ENCODE measurements at regions not wholly inside any gene's neighbourhood (a gene's known extent, or its start where the extent isn't known, plus 50 kb on each side); places are given as distances from the start of the nearest gene placed in this dataset.
A peak's percentile ranks its signal among the peaks of the same experiment; 100 is the strongest.

DNA sequence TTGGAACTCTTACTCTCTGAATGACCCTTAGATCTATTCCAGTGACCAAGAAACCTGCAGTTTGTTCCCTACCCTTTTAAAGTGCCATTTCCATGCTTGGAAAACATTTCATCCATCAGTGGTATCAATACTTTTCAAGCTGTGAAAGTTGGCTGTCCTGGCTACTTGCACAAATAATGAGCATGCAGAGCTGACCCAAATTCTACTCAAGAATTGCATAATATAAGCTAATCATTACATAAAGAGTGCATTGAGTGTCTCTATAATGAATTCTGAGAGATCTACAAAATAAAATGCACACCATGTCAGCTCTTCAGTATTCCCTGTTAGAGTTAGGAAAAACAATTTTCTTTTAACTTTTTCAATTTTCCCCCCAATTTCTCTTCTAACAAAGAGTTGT, 181.3 kb upstream of the HS3ST5 start:
- DNase-seq (ENCODE audit: low read depth, low spot score): no peak
- TF ChIP-seq CTCF (IDR thresholded peaks at IDR 0.05; ENCODE audit: low read depth, low read length): no peak
- in situ Hi-C loops (cut with HindIII; ENCODE audit: low sequenced_read_pairs): no loop called here
- H3K4me3 ChIP-seq (ENCODE audit: low read depth, low read length): no peak overlapping the region

DNA sequence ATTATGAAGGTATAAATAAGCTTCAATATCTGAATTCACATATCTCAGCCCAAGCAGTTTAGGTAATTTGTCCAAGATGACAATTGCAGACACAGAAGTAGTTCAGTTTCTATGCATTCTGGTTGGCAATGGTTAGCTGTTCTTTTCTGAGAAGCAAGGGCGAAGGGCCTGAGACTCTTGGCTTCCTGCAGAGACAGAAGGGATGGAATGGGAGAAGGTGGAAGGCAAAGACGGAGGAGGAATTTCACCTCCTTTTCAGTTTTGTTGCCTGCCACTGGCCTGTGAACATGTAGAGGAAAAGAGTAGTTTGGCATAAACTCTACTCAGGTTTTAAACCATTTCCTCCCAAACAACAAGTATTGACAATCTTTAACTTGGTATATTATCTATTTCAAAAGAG, 180.7 kb upstream of the HS3ST5 start:
- in situ Hi-C loops (cut with HindIII; ENCODE audit: low sequenced_read_pairs): no loop called here
- no peak for TF ChIP-seq CTCF (IDR thresholded peaks at IDR 0.05; ENCODE audit: low read depth, low read length)
- no peak for DNase-seq (ENCODE audit: low read depth, low spot score)
- H3K4me3 ChIP-seq (ENCODE audit: low read depth, low read length): no peak overlapping the region

GRCh38 chr6:114521926-114522325, 179.1 kb upstream of the HS3ST5 start:
- TF ChIP-seq CTCF (IDR thresholded peaks at IDR 0.05; ENCODE audit: low read depth, low read length): no peak
- DNase-seq (ENCODE audit: low read depth, low spot score): no peak
- H3K4me3 ChIP-seq (ENCODE audit: low read depth, low read length): no peak overlapping the region
- in situ Hi-C loops (cut with HindIII; ENCODE audit: low sequenced_read_pairs): no loop called here

GRCh38 chr6:114520976-114521375, 178.2 kb upstream of the HS3ST5 start:
- in situ Hi-C loops (cut with HindIII; ENCODE audit: low sequenced_read_pairs): no loop called here
- no peak overlapping the region for H3K4me3 ChIP-seq (ENCODE audit: low read depth, low read length)
- no peak for DNase-seq (ENCODE audit: low read depth, low spot score)
- TF ChIP-seq CTCF (IDR thresholded peaks at IDR 0.05; ENCODE audit: low read depth, low read length): no peak

DNA sequence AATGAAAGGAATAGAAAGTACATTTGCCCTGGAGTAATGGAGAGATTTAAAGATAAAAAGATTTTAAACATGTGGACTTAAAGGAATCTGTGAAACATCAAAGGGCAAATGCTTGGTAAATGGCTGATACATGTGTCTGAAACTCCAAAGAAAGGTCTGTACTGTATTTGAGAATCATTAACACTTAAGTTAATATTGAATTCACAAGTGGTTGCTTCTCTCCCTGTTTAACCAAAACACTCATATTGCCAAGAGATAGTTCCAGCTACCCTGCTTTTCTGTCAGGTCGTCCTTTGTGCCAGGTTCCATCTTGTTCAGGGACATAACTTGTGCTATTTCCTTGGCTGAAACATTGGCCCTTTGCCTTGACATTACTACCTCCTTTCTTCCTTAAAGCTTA, 171.3 kb upstream of the HS3ST5 start:
- no peak for DNase-seq (ENCODE audit: low read depth, low spot score)
- no peak overlapping the region for H3K4me3 ChIP-seq (ENCODE audit: low read depth, low read length)
- no peak for TF ChIP-seq CTCF (IDR thresholded peaks at IDR 0.05; ENCODE audit: low read depth, low read length)
- in situ Hi-C loops (cut with HindIII; ENCODE audit: low sequenced_read_pairs): no loop called here

GRCh38 chr6:114471450-114471849, 128.6 kb upstream of the HS3ST5 start:
- TF ChIP-seq CTCF (IDR thresholded peaks at IDR 0.05; ENCODE audit: low read depth, low read length): no peak
- H3K4me3 ChIP-seq (ENCODE audit: low read depth, low read length): no peak overlapping the region
- in situ Hi-C loops (cut with HindIII; ENCODE audit: low sequenced_read_pairs): no loop called here
- DNase-seq (ENCODE audit: low read depth, low spot score): no peak

- peak; percentile 2 for DNase-seq (ENCODE audit: low read depth, low spot score)
- in situ Hi-C loops (cut with HindIII; ENCODE audit: low sequenced_read_pairs): no loop called here
- no peak overlapping the region for H3K4me3 ChIP-seq (ENCODE audit: low read depth, low read length)
- no peak for TF ChIP-seq CTCF (IDR thresholded peaks at IDR 0.05; ENCODE audit: low read depth, low read length)
Observed at GRCh38 chr6:114467931-114468330, 125.1 kb upstream of the HS3ST5 start.

Measured in astrocyte of the spinal cord (primary cell).